ENCODE measurements at regions not wholly inside any gene's neighbourhood (a gene's known extent, or its start where the extent isn't known, plus 50 kb on each side); places are given as distances from the start of the nearest gene placed in this dataset.

- H3K4me1 ChIP-seq: no peaks in the 10 kb centered on the region
- peak overlapping the region in 1 of 3 donors; percentile 8 for H3K27ac ChIP-seq
- no peak for DNase-seq
- peak in 3 of 4 donors; percentile 45 for ATAC-seq
- intact Hi-C loops (cut with DNase I): no loop called here
- no peak overlapping the region for H3K4me3 ChIP-seq
- TF ChIP-seq CTCF (IDR thresholded peaks at IDR 0.05) (no peak), POLR2A (IDR thresholded peaks at IDR 0.05) (no peak)
- no peaks in the 10 kb centered on the region for H3K36me3 ChIP-seq
- H3K9me3 ChIP-seq: no peaks in the 10 kb centered on the region
- WGBS (ENCODE audit: insufficient coverage, low coverage, low lambda C conversion rate, missing lambda C conversion rate): 17% methylated on average over 5 of the region's 5 CpGs
- no peaks in the 10 kb centered on the region for H3K27me3 ChIP-seq
These were observed 475.8 kb downstream of the FOXO1 start for GRCh38 chr13:40190641-40191100.

DNA sequence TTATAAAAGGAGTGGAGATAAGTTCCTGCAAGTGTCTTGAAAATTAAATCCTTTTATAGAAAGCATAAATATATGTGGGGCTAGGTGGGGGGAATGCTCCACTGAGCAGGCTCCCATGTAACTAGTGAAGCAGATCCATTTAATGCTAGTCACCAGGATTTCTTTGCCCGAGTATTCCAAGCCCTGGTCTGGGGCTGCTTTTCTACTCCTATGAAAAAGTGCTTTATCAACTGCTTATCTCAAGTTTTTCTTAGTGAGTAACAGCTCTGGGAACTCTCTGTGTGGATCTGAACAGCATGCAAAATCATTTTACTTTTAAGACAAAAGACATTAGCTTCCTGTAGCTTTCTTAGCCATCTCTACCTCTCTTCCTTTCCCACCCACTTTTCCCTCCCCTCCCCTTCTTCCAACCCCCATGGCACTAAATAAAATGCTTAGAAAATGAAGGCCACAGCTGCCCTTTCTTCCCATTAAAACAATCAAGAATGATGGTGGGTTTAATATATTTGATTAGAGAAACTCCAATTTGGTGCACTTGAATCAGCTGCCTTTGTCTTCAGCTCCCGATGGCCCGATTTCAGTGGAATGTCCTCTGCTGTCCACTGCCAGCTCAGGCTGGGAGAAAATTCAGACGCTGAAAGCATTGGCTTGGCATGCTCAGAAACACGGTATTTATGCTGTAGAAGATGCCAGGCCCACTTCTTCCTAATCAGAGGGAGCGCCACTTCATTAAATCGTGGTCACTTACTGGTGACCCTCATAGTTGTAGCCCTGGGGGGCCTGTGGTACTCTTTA is 475.1 kb downstream of the FOXO1 start:
- TF ChIP-seq POLR2A (IDR thresholded peaks at IDR 0.05): no peak
- no peak for TF ChIP-seq CTCF (IDR thresholded peaks at IDR 0.05)
- no peak overlapping the region for H3K4me3 ChIP-seq
- 72% methylated on average over 6 of the region's 7 CpGs for WGBS (ENCODE audit: insufficient coverage, low coverage, low lambda C conversion rate, missing lambda C conversion rate)
- no peak for ATAC-seq
- peak overlapping the region in 1 of 3 donors; percentile 1 for H3K27ac ChIP-seq
- no peaks in the 10 kb centered on the region for H3K9me3 ChIP-seq
- no peaks in the 10 kb centered on the region for H3K4me1 ChIP-seq
- H3K36me3 ChIP-seq: no peaks in the 10 kb centered on the region
- H3K27me3 ChIP-seq: no peaks in the 10 kb centered on the region
- no peak for DNase-seq
- intact Hi-C loops (cut with DNase I): no loop called here

- intact Hi-C loops (cut with DNase I): no loop called here
- TF ChIP-seq POLR2A (IDR thresholded peaks at IDR 0.05): no peak
- no peak for TF ChIP-seq CTCF (IDR thresholded peaks at IDR 0.05)
- ATAC-seq: no peak
- Histone ChIP-seq H3K36me3 (no peaks in the 10 kb centered on the region), H3K27me3 (no peaks in the 10 kb centered on the region), H3K4me3 (no peak overlapping the region), H3K27ac (peak overlapping the region in 1 of 3 donors; percentile 20), H3K4me1 (no peaks in the 10 kb centered on the region), H3K9me3 (no peaks in the 10 kb centered on the region)
- 82% methylated on average over 3 of the region's 5 CpGs for WGBS (ENCODE audit: insufficient coverage, low coverage, low lambda C conversion rate, missing lambda C conversion rate)
- no peak for DNase-seq
These were observed 474.0 kb downstream of the FOXO1 start for GRCh38 chr13:40192452-40192851.

DNA sequence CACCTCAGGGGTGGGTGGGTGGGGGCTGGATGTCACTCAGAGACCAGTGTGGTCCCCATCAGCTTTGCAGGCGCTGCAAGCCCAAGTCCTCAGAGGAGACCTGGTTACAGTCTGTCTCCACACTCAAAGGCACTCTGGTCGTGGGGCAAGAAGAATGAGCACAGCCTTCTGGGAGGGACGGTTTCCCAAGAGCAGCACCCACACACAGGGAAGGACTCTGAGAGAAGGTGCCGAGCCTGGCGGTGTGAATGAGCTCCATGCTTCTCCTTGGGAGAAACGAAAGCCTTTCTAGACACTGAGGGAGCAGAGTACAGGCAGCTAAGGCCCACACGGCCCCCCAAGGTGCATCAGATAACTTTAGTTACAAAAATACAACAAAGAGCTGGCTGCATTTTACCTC is 473.6 kb downstream of the FOXO1 start:
- H3K27me3 ChIP-seq: no peaks in the 10 kb centered on the region
- H3K9me3 ChIP-seq: no peaks in the 10 kb centered on the region
- intact Hi-C loops (cut with DNase I): no loop called here
- DNase-seq (no peak), ATAC-seq (no peak)
- TF ChIP-seq POLR2A (IDR thresholded peaks at IDR 0.05) (no peak), CTCF (IDR thresholded peaks at IDR 0.05) (no peak)
- H3K4me3 ChIP-seq: no peak overlapping the region
- H3K27ac ChIP-seq: peak overlapping the region in 1 of 3 donors; percentile 20
- no peaks in the 10 kb centered on the region for H3K36me3 ChIP-seq
- no peaks in the 10 kb centered on the region for H3K4me1 ChIP-seq
- WGBS (ENCODE audit: insufficient coverage, low coverage, low lambda C conversion rate, missing lambda C conversion rate): 78% methylated on average over 6 of the region's 7 CpGs

Measured in right lobe of liver (tissue), 6 donors.